ENCODE measurements at regions not wholly inside any gene's neighbourhood (a gene's known extent, or its start where the extent isn't known, plus 50 kb on each side); places are given as distances from the start of the nearest gene placed in this dataset.
A peak's percentile ranks its signal among the peaks of the same experiment; 100 is the strongest.
"Not testable (repeated sequence)": the region's sequence is repeated elsewhere in the genome, so short reads cannot be mapped to it uniquely, and the experiment has no call there.

GRCh38 chr2:102871707-102872106, 109.9 kb downstream of the TMEM182 start:
- no peak for DNase-seq

GRCh38 chr2:102872388-102872787, 110.6 kb downstream of the TMEM182 start:
- DNase-seq: no peak

- DNase-seq: not testable (repeated sequence)
Observed at GRCh38 chr2:102879513-102879912, 117.7 kb downstream of the TMEM182 start.

- no peak for DNase-seq
Observed at GRCh38 chr2:102880731-102881130, 118.9 kb downstream of the TMEM182 start.

- DNase-seq: no peak
Observed at GRCh38 chr2:102886216-102886893, 124.5 kb downstream of the TMEM182 start.

- no peak for DNase-seq
Observed at GRCh38 chr2:102888514-102888913, 126.7 kb downstream of the TMEM182 start.

GRCh38 chr2:102891296-102891695, 129.5 kb downstream of the TMEM182 start:
- DNase-seq: peak; percentile 6

GRCh38 chr2:102892698-102893310, 131.0 kb downstream of the TMEM182 start:
- DNase-seq: no peak

GRCh38 chr2:102893870-102894269, 132.0 kb downstream of the TMEM182 start:
- no peak for DNase-seq

- no peak for DNase-seq
Observed at GRCh38 chr2:102895376-102895775, 133.5 kb downstream of the TMEM182 start.

GRCh38 chr2:102909240-102909639, 147.4 kb downstream of the TMEM182 start:
- not testable (repeated sequence) for DNase-seq

GRCh38 chr2:102910724-102911123, 148.9 kb downstream of the TMEM182 start:
- DNase-seq: no peak

GRCh38 chr2:102915128-102915527, 153.3 kb downstream of the TMEM182 start:
- DNase-seq: peak; percentile 68

GRCh38 chr2:102922321-102922720, 160.5 kb downstream of the TMEM182 start:
- no peak for DNase-seq

- DNase-seq: no peak
Observed at GRCh38 chr2:102925003-102925402, 163.2 kb downstream of the TMEM182 start.

- no peak for DNase-seq
Observed at GRCh38 chr2:102927854-102928267, 166.0 kb downstream of the TMEM182 start.

GRCh38 chr2:102929721-102930120, 167.9 kb downstream of the TMEM182 start:
- DNase-seq: no peak

GRCh38 chr2:102932501-102932900, 170.7 kb downstream of the TMEM182 start:
- DNase-seq: no peak

GRCh38 chr2:102939207-102939606, 177.4 kb downstream of the TMEM182 start:
- DNase-seq: no peak

- no peak for DNase-seq
Observed at GRCh38 chr2:102940684-102941083, 178.9 kb downstream of the TMEM182 start.

- no peak for DNase-seq
Observed at GRCh38 chr2:102942107-102942506, 180.3 kb downstream of the TMEM182 start.

GRCh38 chr2:102943251-102943650, 181.4 kb downstream of the TMEM182 start:
- no peak for DNase-seq

- no peak for DNase-seq
Observed at GRCh38 chr2:102950371-102950946, 188.6 kb downstream of the TMEM182 start.

- DNase-seq: no peak
Observed at GRCh38 chr2:102951249-102951648, 189.4 kb downstream of the TMEM182 start.

Measured in fibroblast of skin of scalp (primary cell).